GM10266 (cell line): ENCODE measurements at regions not wholly inside any gene's neighbourhood (a gene's known extent, or its start where the extent isn't known, plus 50 kb on each side); places are given as distances from the start of the nearest gene placed in this dataset.

ENCODE experiments used
- DNase-seq: peaks from one replicate; pipeline ENCODE4 v3.0.0; 2012; ENCODE audit errors: extremely low spot score
- CTCF ChIP-seq: IDR thresholded peaks from 2 replicates; pipeline ENCODE4 v1.5.1; 2012; ENCODE audit warnings: mild to moderate bottlenecking, low read depth; ENCODE audit not compliant: control insufficient read depth, insufficient read depth; ENCODE audit errors: missing control alignments

- no peak for DNase-seq
- TF ChIP-seq CTCF = no peak
Observed at GRCh38 chr20:53872081-53872541, 198.3 kb downstream of the BCAS1 start.

- TF ChIP-seq CTCF = no peak
- DNase-seq = no peak
Observed at GRCh38 chr20:53871541-53871940, 198.9 kb downstream of the BCAS1 start.

GRCh38 chr20:53870426-53871315, 199.7 kb downstream of the BCAS1 start:
- no peak for DNase-seq

GRCh38 chr20:53869466-53870258, 200.7 kb downstream of the BCAS1 start:
- peak; percentile 58 for DNase-seq
- peak; percentile 83 for TF ChIP-seq CTCF

More at GRCh38 chr20:53870426-53871315, 199.7 kb downstream of the BCAS1 start:
- TF ChIP-seq CTCF = no peak

- DNase-seq = no peak
- no peak for TF ChIP-seq CTCF
Observed at GRCh38 chr20:53867741-53868351, 202.5 kb downstream of the BCAS1 start.

GRCh38 chr20:53866794-53867740, 203.3 kb downstream of the BCAS1 start:
- no peak for DNase-seq
- no peak for TF ChIP-seq CTCF
